Limb (tissue), 2 donors: ENCODE measurements at regions not wholly inside any gene's neighbourhood (a gene's known extent, or its start where the extent isn't known, plus 50 kb on each side); places are given as distances from the start of the nearest gene placed in this dataset.
"Not testable (repeated sequence)": the region's sequence is repeated elsewhere in the genome, so short reads cannot be mapped to it uniquely, and the experiment has no call there.

Source experiments
- DNase-seq, 2 donors: peaks; one replicate each; pipeline ENCODE4 v3.0.0-alpha.2; 2016; ENCODE audit errors: extremely low spot score in 2 of 2

DNA sequence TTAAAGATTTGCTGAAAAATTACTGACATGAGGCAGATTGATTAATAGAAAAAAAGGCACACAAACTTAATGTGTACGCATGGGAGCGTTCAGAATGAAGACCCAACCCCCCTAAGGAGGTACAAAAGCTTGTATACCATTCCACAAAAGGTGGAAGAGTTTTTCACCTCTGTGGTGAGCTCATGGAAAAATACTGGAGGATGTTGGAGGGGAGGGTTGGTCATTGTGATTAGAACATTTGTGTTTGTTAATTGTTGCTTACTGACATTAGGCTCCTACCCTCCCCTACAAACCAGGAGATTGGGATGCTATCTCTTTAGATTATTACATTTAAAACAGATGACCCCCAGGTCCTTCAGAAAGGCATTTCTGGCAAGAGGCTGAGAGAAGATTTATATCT, 1973.3 kb downstream of the OLFM4 start:
- DNase-seq: no peak

DNA sequence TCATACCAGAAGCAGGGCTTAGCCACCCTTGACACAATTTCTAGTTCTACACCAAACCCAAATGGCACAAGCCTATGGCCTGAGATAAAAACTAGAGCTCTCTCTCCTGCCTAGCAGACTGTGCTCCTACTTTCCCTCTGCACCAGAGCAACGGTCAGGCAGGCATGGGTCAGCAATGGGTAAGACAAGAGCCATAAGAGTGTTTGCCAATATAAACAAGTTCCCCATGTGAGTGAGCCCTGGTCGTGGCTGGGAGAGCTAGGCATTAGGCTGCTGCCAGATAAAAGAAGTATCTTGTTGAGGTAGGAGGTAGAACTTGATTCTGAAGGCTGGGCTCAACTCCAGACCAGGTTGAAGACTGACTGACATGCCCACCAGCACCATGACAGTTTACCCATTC, 1979.1 kb downstream of the OLFM4 start:
- no peak for DNase-seq

DNA sequence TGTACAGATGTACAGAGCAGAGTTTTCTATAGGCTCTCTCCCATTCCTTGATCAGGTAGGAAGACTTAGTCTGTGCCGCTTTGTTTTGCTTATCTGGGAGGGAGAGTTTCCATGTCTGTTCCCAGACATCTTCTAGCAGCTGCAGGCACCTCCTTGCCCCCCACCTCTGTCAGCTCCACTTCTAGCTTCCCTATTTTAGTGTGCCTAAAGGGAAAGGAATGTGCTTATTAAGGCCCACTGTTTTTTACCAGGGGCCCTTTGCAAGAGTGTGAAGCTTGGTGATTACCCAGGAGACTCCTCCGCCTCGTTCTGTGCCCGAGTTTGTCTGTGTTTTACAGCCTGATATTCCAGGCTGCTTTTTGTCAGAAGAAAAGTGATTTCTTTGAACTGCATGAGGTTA, 1984.4 kb downstream of the OLFM4 start:
- no peak for DNase-seq

DNA sequence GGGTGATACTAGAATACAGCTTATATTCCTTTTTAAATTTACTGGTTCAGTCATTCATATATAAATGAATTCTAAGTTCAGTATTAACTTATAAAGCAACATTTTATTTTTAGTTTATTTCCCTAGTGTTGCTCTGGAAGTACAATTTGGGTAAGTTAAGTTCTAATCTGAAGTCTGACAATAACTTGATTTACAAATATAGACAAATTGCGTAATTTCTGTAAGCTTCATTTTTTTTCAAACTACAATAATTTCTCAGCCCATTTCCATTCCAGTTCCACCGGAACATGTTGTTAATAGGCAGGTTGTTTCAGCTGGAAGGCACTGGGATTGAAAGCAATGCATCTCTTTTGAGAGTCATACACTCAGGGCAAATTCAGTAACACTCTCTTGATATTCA, 2000.7 kb downstream of the OLFM4 start:
- DNase-seq: no peak

DNA sequence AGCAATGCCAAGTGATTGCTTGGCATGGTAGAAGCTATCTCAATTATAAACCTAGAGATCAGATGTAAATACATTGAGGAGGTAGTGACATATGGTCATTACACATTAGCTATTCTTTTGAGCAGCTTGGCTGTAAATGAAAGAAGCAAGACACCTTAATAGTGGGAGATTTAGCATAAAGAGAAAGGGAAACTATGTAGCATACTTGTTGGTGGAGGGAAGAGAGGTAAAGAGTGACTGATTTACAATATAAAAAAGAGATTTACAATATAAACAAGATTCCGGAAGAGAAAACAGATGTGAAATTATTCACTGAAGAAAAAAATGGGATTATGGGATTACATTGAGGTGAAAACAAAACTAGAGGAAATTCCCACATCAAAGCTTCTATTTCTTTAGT, 2009.6 kb downstream of the OLFM4 start:
- DNase-seq: no peak

DNA sequence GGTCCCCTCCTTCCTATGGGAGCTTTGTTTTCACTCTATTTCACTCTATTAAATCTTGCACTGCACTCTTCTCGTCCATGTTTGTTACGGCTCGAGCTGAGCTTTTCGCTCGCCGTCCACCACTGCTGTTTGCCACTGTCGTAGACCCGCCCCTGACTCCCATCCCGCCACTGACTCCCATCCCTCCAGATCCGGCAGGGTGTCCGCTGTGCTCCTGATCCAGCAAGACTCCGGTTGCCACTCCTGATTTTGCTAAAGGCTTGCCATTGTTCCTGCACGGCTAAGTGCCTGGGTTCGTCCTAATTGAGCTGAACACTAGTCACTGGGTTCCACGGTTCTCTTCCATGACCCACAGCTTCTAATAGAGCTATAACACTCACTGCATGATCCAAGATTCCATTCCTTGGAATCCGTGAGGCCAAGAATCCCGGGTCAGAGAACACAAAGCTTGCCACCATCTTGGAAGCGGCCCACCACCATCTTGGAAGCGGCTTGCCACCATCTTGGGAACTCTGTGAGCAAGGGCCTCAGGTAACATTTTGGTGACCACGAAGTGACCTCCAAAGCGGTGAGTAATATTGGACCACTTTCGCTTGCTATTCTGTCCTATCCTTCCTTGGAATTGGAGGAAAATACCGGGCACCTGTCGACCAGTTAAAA, 2025.4 kb downstream of the OLFM4 start:
- DNase-seq: not testable (repeated sequence)

DNA sequence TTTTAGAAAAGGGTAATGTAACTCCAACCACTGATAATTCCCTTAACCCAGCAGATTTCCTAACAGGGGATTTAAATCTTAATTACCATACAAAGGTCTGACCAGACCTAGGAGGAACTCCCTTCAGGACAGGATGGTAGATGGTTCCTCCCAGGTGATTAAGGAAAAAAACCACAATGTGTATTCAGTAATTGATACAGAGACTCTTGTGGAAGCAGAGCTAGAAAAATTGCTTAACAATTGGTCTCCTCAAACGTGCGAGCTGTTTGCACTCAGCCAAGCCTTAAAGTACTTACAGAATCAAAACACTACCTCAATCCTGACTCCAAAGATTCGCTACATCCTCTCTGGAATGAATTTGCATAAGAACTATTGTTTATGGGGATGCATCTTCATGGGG, 2027.1 kb downstream of the OLFM4 start:
- not testable (repeated sequence) for DNase-seq

DNA sequence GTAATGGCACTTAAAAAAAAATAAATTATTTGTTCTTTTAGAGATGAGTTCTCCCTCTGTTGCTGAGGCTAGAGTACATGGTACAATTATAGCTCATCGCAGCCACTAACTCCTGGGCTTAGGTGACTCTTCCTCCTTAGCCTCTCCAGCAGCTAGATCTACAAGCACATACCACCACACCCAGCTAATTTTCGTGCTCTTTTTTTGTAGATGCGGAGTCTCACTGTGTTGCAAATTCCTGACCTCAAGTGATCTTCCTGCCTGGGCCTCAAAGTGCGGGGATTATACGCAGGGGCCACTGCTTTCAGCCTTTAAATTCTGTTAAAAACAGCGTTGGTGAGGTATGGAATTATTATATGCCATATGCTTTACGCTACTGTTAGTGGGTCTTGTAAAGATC, 2034.0 kb downstream of the OLFM4 start:
- DNase-seq: no peak

DNA sequence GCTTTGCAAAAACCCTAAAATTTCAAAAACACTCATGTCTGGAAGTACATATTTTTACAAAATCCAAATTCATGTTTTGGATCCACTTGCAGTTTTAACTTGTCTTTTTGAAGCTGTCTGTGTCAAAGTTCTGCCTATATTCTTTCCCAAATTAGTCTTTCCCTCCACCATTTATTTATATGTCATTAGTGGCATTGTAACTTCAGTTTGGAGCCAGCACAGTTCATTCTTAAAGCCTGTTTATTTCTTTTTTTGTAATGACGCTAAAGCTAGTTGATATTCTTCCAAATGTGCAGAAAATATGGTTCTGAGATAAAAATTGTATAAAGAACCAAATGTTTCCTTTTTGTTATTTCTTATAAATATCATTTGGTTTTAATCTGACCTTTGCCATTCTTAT, 2039.3 kb downstream of the OLFM4 start:
- no peak for DNase-seq

DNA sequence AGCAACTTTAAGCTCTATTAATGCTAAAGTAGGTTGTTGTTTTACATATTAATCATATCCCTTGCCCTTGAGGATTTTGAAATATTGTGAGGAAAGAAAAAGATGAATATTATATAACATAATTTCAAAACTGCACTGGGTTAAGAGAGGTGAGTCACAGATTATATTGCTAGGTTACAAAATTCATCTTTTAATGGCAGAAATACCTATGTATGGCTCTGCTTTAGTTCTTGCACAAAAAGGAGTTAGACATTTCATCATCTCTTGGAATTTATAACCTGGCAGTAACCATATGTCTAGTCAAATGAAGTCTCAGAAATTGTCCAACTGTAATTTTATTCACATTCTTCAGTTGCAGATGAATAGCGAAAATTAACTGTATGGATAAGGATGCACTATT, 2041.1 kb downstream of the OLFM4 start:
- DNase-seq: no peak

DNA sequence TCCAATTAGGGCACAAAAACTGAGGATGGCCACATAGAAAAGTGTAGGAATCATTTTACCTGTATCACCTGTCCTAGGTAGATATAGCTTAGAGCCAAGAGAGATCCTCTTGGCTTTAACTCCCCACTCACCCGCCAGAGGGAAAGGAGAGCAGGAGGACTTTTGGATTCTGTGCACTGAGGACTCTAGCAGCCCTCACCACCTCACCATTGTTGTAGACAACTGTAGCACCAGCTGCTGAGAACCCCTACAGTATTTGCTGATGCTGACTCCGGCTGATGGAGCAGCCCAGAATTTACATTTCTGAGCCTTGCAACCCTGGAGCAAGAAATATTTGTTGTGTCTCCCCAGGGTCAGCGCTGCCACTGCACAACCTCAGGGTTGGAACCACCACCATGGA, 2044.4 kb downstream of the OLFM4 start:
- no peak for DNase-seq

DNA sequence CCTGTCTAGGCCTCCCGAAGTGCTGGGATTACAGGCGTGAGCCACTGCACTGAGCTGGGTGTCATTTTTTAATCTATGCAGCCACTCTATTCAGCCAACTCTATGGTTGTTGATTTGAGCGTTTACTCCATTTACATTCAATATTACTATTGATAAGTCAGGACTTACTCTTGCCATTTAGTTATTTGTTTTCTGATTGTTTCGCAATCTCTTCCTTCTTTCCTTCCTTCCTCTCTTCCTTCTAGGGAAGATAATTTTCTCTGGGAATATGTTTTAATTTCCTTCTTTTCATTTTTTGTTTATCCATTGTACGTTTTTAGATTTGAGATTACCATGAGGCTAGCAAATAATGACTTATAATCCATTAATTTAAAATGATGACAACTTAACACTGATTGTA, 2056.0 kb downstream of the OLFM4 start:
- DNase-seq: no peak

DNA sequence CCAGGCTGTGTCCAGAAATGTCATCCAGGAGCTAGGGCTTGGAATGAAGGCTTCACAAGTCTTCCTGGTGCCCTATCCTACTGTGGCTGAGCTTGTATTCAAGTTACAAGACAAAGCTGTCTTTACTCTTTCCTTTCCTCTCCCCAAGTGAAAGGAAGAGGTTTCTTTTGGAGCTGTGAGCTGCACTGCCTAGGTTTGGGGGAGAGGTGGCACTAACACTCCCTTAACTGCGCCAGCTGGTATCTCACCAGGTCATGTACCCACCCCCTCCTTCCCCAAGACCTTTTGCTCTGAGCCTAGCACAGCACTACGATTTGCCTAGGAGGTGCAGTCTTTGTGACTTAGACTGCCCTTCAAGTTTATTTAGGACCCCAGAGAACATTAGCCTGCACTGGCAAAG, 2053.6 kb upstream of the PRR20A start:
- no peak for DNase-seq

DNA sequence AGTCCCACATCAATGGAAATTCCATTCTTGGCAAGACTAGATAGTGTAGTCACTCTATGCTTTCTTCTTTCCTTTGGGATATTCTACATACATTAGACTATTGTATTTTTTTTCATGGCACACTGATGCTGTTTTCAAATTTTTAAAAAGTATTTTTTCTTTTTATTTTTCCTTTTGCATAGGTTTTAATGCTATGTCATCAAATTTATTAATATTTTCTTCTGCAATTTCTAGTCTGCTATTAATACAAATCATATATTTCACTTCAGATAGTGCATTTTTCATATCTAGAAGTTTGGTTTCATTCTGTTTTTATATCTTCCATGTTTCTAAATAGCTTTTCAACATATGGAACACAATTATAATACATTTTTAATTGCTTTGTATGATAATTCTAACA, 2050.1 kb upstream of the PRR20A start:
- DNase-seq: no peak

DNA sequence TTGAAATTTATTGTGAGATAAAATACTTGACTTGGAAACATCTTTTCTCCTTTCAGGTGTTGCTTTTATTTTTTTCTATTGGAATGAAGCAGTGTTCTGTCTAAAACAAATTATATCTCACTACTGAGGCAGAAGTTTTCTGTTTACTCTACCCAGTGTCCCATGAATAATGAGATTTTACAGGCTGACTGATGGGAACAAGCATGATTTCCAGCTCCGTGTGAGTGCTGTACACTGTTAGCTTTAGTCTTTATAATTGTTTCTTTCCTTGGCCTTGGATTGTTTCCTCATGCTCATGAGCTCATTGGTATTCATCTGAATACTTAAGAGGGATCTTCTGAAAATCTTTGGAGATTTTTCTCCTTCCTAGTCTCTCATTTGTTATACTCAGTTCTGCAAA, 2049.5 kb upstream of the PRR20A start:
- DNase-seq: no peak

DNA sequence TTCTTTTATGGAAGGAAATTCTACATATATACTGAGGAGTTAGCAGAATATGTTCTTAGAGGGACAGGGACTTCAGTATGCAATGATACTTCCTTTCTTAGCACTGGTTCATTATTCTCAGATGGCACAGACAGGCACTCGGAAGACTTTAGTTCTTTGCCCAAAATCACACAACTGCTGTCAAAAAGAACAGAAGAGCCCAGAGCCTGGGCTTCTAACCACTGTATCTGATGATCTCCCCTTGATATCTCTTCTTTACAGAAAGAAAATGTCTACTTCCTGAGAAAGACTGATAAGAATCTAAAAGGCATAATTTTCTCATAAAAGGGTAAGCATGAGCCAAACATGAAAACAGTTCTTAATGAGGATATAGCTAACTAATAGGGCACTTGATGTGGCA, 2034.2 kb upstream of the PRR20A start:
- no peak for DNase-seq

DNA sequence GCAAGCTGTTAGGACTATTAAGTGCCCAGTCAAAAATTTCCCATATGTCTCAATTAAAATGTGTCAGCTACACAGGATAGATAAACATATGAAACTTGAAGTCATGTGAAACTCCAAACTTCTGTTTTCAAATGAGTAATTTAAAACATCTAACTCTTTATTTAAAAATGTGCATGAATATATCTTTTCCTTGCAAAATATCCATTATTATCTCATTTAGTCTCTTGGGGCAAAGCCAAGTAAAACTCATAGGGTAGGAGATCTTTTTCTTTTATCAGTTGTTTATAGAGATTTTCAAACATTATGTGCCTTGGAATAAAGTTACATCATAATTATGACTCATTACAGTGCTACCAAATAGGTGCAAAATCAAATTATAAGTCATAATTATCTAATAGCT, 2020.1 kb upstream of the PRR20A start:
- DNase-seq: no peak

DNA sequence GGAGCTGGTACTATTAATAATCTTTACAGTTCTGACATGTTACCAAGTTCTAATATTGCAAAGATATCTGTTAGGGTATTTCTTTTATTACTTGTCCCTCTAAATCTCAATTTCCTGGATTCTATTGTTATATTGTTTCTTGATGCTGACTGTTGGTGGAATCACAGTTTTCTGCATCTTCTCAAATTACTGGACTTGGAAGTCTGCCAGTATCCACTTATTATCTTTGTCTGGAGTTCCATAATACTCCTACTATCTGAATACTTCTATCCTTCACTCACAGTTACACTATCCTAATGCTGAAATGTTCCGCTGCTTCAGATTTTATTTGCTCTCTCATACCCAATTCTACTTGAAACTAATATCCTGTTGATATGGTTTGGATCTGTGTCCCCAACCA, 1985.7 kb upstream of the PRR20A start:
- no peak for DNase-seq

DNA sequence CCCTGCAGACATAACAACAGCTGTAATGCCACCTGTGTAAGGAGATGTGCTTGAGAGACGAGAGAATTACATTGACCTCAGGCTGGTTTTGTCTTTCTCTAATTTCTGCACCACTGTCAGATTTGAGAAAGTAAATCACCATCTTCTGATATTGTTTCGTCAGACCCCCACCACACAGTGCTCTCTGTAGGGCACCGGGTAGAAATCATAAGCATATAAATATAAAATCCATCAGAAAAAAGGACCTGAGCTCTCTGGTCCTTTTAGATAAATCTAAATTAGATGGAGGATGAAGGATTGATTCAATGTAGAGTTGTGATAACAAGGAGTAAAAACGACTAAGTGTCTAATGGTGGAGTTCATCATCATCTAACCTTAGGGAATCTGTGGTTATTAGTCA, 1981.0 kb upstream of the PRR20A start:
- no peak for DNase-seq

DNA sequence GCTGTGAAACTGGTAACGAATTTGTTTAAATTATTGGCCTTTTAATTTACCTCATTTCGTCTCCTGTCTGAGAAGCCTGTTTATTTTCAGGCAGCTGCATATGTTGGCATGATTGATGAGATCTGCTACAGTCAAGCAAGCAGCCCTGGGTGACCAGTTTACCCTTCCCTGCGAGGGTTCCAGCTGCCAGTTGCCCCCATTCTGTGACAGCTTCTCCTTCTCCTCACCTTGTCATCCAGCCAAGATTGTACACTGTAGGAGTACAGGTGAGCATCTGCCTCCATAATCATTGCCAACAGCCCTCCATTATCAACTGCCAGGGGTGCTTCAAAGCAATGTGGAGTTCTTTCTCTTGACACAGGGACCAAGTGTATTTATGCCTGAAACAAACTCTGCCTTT, 1979.9 kb upstream of the PRR20A start:
- no peak for DNase-seq

DNA sequence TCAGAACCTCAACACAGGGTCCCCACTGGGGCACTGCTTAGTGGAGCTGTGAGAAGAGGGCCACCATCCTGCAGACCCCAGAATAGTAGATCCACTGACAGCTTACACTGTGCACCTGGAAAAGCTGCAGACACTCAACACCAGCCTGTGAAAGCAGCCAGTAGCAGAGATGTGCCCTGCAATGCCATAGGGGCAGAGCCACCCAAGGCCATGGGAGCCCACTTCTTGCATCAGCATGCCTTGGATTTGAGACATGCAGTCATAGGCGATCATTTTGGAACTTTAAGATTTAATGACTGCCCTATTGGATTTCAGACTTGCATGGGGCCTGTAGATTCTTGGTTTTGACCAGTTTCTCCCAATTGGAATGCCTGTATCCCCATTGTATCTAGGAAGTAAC, 1962.1 kb upstream of the PRR20A start:
- not testable (repeated sequence) for DNase-seq

DNA sequence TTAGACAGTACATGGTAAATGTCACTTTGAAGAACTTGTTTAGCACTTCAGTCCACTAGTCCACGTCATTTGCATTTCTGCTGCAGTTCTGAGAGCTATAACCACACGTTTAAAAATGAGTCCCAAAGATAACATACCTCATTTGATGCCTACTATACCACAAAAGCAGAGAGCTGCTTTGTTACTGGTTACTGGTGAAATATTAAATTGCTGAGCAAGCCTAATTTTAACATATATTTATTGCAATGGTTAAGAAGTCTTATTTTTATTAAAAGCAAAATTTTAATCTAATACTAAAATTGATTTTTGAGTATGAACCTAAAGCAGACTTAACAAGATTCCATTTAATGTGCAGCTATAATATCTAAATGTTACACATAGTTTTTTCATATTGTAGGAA, 1949.7 kb upstream of the PRR20A start:
- no peak for DNase-seq

DNA sequence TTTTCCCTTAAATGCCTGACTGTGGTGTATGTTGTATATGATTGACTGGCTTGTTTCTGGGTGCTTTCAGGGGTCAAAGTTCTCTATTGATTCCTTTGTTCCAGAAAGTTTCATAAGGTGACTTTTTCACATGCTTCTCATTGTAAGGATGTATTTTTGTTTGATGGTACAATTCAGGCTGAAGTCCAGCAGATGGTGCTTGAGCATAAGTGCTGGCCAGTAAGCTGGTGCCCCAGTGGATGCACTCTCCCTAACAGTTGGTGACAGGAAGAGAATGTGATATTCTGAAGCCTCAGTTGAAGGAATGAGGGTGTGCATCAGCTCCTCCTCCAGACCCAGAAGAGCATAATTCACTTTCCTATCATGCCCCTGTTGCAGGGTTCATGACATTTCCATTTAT, 1941.6 kb upstream of the PRR20A start:
- no peak for DNase-seq

DNA sequence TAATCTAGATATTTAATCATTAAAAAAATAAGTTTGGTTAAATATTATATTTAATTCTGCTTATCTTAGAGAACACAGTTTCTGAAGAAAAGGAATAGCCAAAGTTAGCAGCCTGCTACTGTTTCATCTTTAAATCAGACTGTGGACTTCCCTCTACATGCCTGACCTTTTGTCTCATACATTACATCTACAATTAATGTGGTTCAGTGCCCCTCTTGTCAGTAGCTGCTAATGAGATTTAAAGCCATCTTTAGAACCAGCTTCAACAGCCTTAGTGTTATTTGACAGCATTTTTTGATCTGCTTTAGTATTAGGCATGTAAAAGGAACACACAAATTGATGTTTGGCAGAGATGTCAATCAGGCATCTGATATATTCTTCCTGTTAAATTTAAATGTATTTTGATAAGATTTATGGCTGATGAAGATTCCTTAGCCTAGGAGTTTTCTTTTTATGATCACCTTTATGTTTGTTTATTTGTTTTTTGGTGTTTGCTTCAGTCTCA, 1925.8 kb upstream of the PRR20A start:
- no peak for DNase-seq
